IMR-90 (cell line): ENCODE measurements at regions not wholly inside any gene's neighbourhood (a gene's known extent, or its start where the extent isn't known, plus 50 kb on each side); places are given as distances from the start of the nearest gene placed in this dataset.

Experiments used
- ATAC-seq: fragments of 200-7000 bp; cut with Tn5 transposase; 2 replicates; pipeline ENCODE4 v1.9.1; 2020; ENCODE audit warnings: low read depth, mild to moderate bottlenecking, moderate library complexity
- BruUV-seq: library from RNA; stranded (reverse); fragments of 400-500 nt; replicated peaks from 2 replicates; lab custom pipeline; 2021; lab: Mats Ljungman, UMichigan
- CTCF ChIA-PET: fragments of 300-600 bp; formaldehyde crosslinking; extraction: SDS; loops from one replicate; lab custom pipeline; 2021; ENCODE audit warnings: antibody characterized with exemption; lab: Yijun Ruan, JAX
- POLR2A ChIA-PET: fragments of 300-600 bp; sonication (Branson Sonifier 250); formaldehyde crosslinking; loops from one replicate; lab custom pipeline; 2022; ENCODE audit warnings: antibody characterized with exemption; ENCODE audit not compliant: unreplicated experiment; lab: Charles Lee
- DNase-seq: peaks from one replicate; pipeline ENCODE4 v3.0.0; 2013
- H2AFZ ChIP-seq: replicated peaks from 2 replicates; pipeline ENCODE3; 2013; ENCODE audit warnings: low read length, mild to moderate bottlenecking; ENCODE audit not compliant: poor library complexity
- H2AK5ac ChIP-seq: 2 replicates; pipeline ENCODE4 v1.6.1; 2013; ENCODE audit warnings: low read depth, low read length, inconsistent platforms
- H2AK9ac ChIP-seq: replicated peaks from 2 replicates; pipeline ENCODE3; 2013; ENCODE audit warnings: mild to moderate bottlenecking, low read depth, low read length, moderate library complexity; ENCODE audit not compliant: poor library complexity
- H2BK120ac ChIP-seq: 2 replicates; pipeline ENCODE4 v1.6.1; 2013; ENCODE audit warnings: low read depth, low read length, inconsistent platforms
- H2BK15ac ChIP-seq: 3 replicates; pipeline ENCODE4 v1.6.1; 2013; ENCODE audit warnings: low read depth, low read length, inconsistent platforms
- H2BK20ac ChIP-seq: 2 replicates; pipeline ENCODE4 v1.6.1; 2013; ENCODE audit warnings: low read depth, mild to moderate bottlenecking, inconsistent platforms, low read length, moderate library complexity
- H2BK5ac ChIP-seq: 2 replicates; pipeline ENCODE4 v1.6.1; 2013; ENCODE audit warnings: mild to moderate bottlenecking, low read depth, low read length, inconsistent platforms; ENCODE audit not compliant: poor library complexity, severe bottlenecking
- H3K14ac ChIP-seq: replicated peaks from 2 replicates; pipeline ENCODE4 v1.6.1; 2013; ENCODE audit warnings: low read depth, low read length, inconsistent platforms
- H3K18ac ChIP-seq: 2 replicates; pipeline ENCODE4 v1.6.1; 2013; ENCODE audit warnings: low read depth, low read length, control low read depth
- H3K23ac ChIP-seq: 2 replicates; pipeline ENCODE4 v1.6.1; 2013; ENCODE audit warnings: low read depth, low read length, inconsistent platforms
- H3K27ac ChIP-seq: 2 replicates; pipeline ENCODE4 v1.5.1; 2013; ENCODE audit warnings: mild to moderate bottlenecking, control low read depth, low read length; ENCODE audit not compliant: insufficient read depth
- H3K27me3 ChIP-seq: 2 replicates; pipeline ENCODE4 v1.6.1; 2013; ENCODE audit warnings: low read length; ENCODE audit not compliant: control insufficient read depth, insufficient read depth
- H3K36me3 ChIP-seq: 2 replicates; pipeline ENCODE4 v1.6.1; 2013; ENCODE audit warnings: low read length, mixed read lengths; ENCODE audit not compliant: control insufficient read depth, insufficient read depth
- H3K4ac ChIP-seq: 2 replicates; pipeline ENCODE4 v1.6.1; 2013; ENCODE audit warnings: low read depth, low read length, inconsistent platforms
- H3K4me1 ChIP-seq: 2 replicates; pipeline ENCODE4 v1.6.1; 2013; ENCODE audit warnings: low read length, mixed read lengths; ENCODE audit not compliant: control insufficient read depth, insufficient read depth
- H3K4me2 ChIP-seq: 2 replicates; pipeline ENCODE4 v1.6.1; 2013; ENCODE audit warnings: low read depth, mild to moderate bottlenecking, control low read depth, low read length, moderate library complexity
- H3K4me3 ChIP-seq: 2 replicates; pipeline ENCODE4 v1.5.1; 2013; ENCODE audit warnings: low read depth, mild to moderate bottlenecking, control low read depth, low read length, moderate library complexity; ENCODE audit not compliant: insufficient read depth
- H3K56ac ChIP-seq: 2 replicates; pipeline ENCODE4 v1.6.1; 2013; ENCODE audit warnings: low read length, inconsistent platforms; ENCODE audit not compliant: insufficient read depth; ENCODE audit errors: extremely low read depth
- H3K79me1 ChIP-seq, 2 experiments: 2 replicates each; pipeline ENCODE4 v1.6.1; 2013; ENCODE audit warnings: low read length in 2 of 2, inconsistent platforms in 1 of 2, low read depth in 1 of 2
- H3K9ac ChIP-seq: 2 replicates; pipeline ENCODE4 v1.6.1; 2013; ENCODE audit warnings: low read depth, low read length, control low read depth
- H3K9me1 ChIP-seq: 2 replicates; pipeline ENCODE4 v1.6.1; 2013; ENCODE audit warnings: low read length, inconsistent platforms; ENCODE audit not compliant: insufficient read depth
- H3K9me3 ChIP-seq: 2 replicates; pipeline ENCODE4 v1.6.1; 2013; ENCODE audit warnings: low read length; ENCODE audit not compliant: control insufficient read depth, insufficient read depth
- H4K20me1 ChIP-seq: 2 replicates; pipeline ENCODE4 v1.6.1; 2013; ENCODE audit warnings: low read length, inconsistent platforms; ENCODE audit not compliant: insufficient read depth
- H4K5ac ChIP-seq: 2 replicates; pipeline ENCODE4 v1.6.1; 2013; ENCODE audit warnings: mild to moderate bottlenecking, low read depth, low read length, control low read depth
- H4K8ac ChIP-seq, 2 experiments: 2 replicates each; pipeline ENCODE4 v1.6.1; 2013; ENCODE audit warnings: low read depth in 2 of 2, low read length in 2 of 2, control low read depth in 1 of 2, inconsistent platforms in 1 of 2
- H4K91ac ChIP-seq: 2 replicates; pipeline ENCODE4 v1.6.1; 2013; ENCODE audit warnings: low read depth, low read length, inconsistent platforms; ENCODE audit not compliant: insufficient read depth
- CTCF ChIP-seq: conservative IDR thresholded peaks from 2 replicates; pipeline ENCODE4 v1.5.1; 2012; ENCODE audit warnings: mild to moderate bottlenecking, low read depth, low read length, improper control_type of control experiment
- RAD21 ChIP-seq: IDR thresholded peaks from 2 replicates; pipeline ENCODE4 v1.6.1; 2012; ENCODE audit warnings: low read length, improper control_type of control experiment
- SMC3 ChIP-seq: fragments of 150-350 bp; IDR thresholded peaks from 2 replicates; pipeline ENCODE4 v1.6.1; 2016; ENCODE audit warnings: low read depth, mild to moderate bottlenecking, antibody characterized with exemption, low read length, moderate library complexity
- WGBS, 2 experiments: methylation state at CpG; one replicate each; pipeline versions ENCODE4 v1.1.5 to v1.1.7; 2013; ENCODE audit warnings: missing lambda C conversion rate in 2 of 2; ENCODE audit not compliant: insufficient read length in 1 of 2; ENCODE audit errors: extremely low coverage in 2 of 2; 5-methylcytosine and 5-hydroxymethylcytosine counted together
- dilution Hi-C: fragments of 300-500 bp; cut with HindIII; formaldehyde crosslinking; loops from one replicate; pipeline ENCODE4 v1.14.3; 2018; ENCODE audit warnings: low sequenced_read_pairs; ENCODE audit not compliant: unreplicated experiment
- in situ Hi-C: fragments of 300-500 bp; cut with MboI; formaldehyde crosslinking; loops from 3 replicates; pipeline ENCODE4 v1.14.3; 2019; ENCODE audit warnings: low sequenced_read_pairs, inconsistent platforms, mixed read lengths
- intact Hi-C: fragments of 100-400 bp; cut with micrococcal nuclease; formaldehyde crosslinking; loops from 2 replicates; pipeline ENCODE4 v1.10.0; 2022

DNA sequence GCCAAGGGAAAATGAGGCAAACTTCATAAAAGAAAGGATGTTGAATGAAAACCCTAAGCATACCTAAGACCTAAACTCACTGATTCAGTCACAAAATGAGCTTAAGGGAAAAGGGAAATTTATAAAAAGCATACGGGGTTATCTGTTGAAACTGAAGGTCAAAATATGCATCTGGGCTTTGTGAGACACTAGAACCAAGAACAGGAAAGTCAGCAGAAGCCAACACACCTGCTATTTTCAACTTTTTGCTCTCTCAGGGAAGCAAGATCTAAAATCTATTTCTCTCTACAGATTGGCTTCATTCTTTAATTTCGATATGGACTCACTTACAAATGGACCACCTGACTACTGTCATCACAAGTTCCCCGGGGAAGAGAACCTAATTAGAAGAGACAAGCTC lies 338.6 kb upstream of the NECTIN3 start:
- WGBS, 2 experiments, result no CpG with 5 or more reads among the region's 3 CpGs
- TF ChIP-seq SMC3 (no peak), RAD21 (no peak), CTCF (no peak)
- CTCF ChIA-PET, result no interaction called here

More for the DNA sequence above, 338.6 kb upstream of the NECTIN3 start:
- H2BK20ac ChIP-seq, result no peak overlapping the region
- H3K4me1 ChIP-seq, result no peaks in the 10 kb centered on the region
- no peak overlapping the region for H3K56ac ChIP-seq
- H3K18ac ChIP-seq, result no peak overlapping the region
- no peaks in the 10 kb centered on the region for H3K36me3 ChIP-seq
- H2BK120ac ChIP-seq, result no peak overlapping the region
- H2AK9ac ChIP-seq, result no peak overlapping the region
- no peak overlapping the region for H2AFZ ChIP-seq
- H2AK5ac ChIP-seq, result no peak overlapping the region
- POLR2A ChIA-PET, result no interaction called here
- ATAC-seq, result no peak
- no peaks in the 10 kb centered on the region for H4K20me1 ChIP-seq
- dilution Hi-C loops (no loop called here), in situ Hi-C loops (no loop called here), intact Hi-C loops (no loop called here)
- no peaks in the 10 kb centered on the region for H3K79me1 ChIP-seq
- H3K4me3 ChIP-seq, result no peak overlapping the region
- H3K27ac ChIP-seq, result no peak overlapping the region
- H2BK5ac ChIP-seq, result no peak overlapping the region
- no peak overlapping the region for H3K23ac ChIP-seq
- H4K91ac ChIP-seq, result no peak overlapping the region
- H4K5ac ChIP-seq, result no peak overlapping the region
- H3K9ac ChIP-seq, result no peak overlapping the region
- no peak overlapping the region for H2BK15ac ChIP-seq
- no peaks in the 10 kb centered on the region for H3K9me3 ChIP-seq
- no peaks in the 10 kb centered on the region for H3K27me3 ChIP-seq
- H3K4me2 ChIP-seq, result no peak overlapping the region
- no peak overlapping the region for H4K8ac ChIP-seq
- no peak overlapping the region for H3K4ac ChIP-seq
- DNase-seq, result no peak
- no peak overlapping the region for H3K14ac ChIP-seq
- no peaks in the 10 kb centered on the region for H3K9me1 ChIP-seq
- BruUV-seq, result no TSS peak
